Nephron progenitor cell (in vitro differentiated cells): ENCODE measurements at regions not wholly inside any gene's neighbourhood (a gene's known extent, or its start where the extent isn't known, plus 50 kb on each side); places are given as distances from the start of the nearest gene placed in this dataset.
"Not testable (repeated sequence)": the region's sequence is repeated elsewhere in the genome, so short reads cannot be mapped to it uniquely, and the experiment has no call there.

Experiments
- DNase-seq: peaks from one replicate; pipeline ENCODE4 v3.0.0; 2021
- H3K27ac Mint-ChIP-seq: 2 replicates; pipeline ENCODE4 v1.8.0; 2021; ENCODE audit warnings: mild to moderate bottlenecking, moderate library complexity, mixed read lengths
- H3K27me3 Mint-ChIP-seq: 2 replicates; pipeline ENCODE4 v1.8.0; 2021; ENCODE audit warnings: mild to moderate bottlenecking, low read depth, mixed read lengths; ENCODE audit not compliant: poor library complexity
- H3K36me3 Mint-ChIP-seq: 2 replicates; pipeline ENCODE4 v1.8.0; 2021; ENCODE audit warnings: low read depth, mixed read lengths
- H3K4me1 Mint-ChIP-seq: 2 replicates; pipeline ENCODE4 v1.8.0; 2021; ENCODE audit warnings: mixed read lengths
- H3K4me3 Mint-ChIP-seq: 2 replicates; pipeline ENCODE4 v1.8.0; 2021; ENCODE audit warnings: mild to moderate bottlenecking, moderate library complexity, mixed read lengths
- H3K9me3 Mint-ChIP-seq: 2 replicates; pipeline ENCODE4 v1.8.0; 2021; ENCODE audit warnings: mild to moderate bottlenecking, moderate library complexity, mixed read lengths
- CTCF ChIP-seq: fragments of 200-600 bp; sonication (generic); IDR thresholded peaks from 2 replicates; pipeline ENCODE4 v1.5.0; 2021; ENCODE audit warnings: antibody characterized with exemption

- Mint-ChIP-seq H3K4me3 (no peak overlapping the region), H3K27me3 (peaks cover 4% of the 10 kb centered on the region), H3K27ac (no peak overlapping the region), H3K36me3 (no peaks in the 10 kb centered on the region), H3K9me3 (no peaks in the 10 kb centered on the region), H3K4me1 (no peaks in the 10 kb centered on the region)
- no peak for DNase-seq
- TF ChIP-seq CTCF: no peak
Measured at GRCh38 chr3:153274561-153274960, 112.5 kb downstream of the RAP2B start.

GRCh38 chr3:153275514-153275913 is 113.5 kb downstream of the RAP2B start:
- H3K9me3 Mint-ChIP-seq: no peaks in the 10 kb centered on the region
- H3K4me1 Mint-ChIP-seq: no peaks in the 10 kb centered on the region
- no peak for DNase-seq
- TF ChIP-seq CTCF: no peak
- H3K27me3 Mint-ChIP-seq: no peaks in the 10 kb centered on the region
- no peaks in the 10 kb centered on the region for H3K36me3 Mint-ChIP-seq
- no peak overlapping the region for H3K27ac Mint-ChIP-seq
- H3K4me3 Mint-ChIP-seq: no peak overlapping the region

GRCh38 chr3:153277029-153277428 is 115.0 kb downstream of the RAP2B start:
- no peaks in the 10 kb centered on the region for H3K36me3 Mint-ChIP-seq
- H3K27ac Mint-ChIP-seq: no peak overlapping the region
- no peak for DNase-seq
- no peak overlapping the region for H3K4me3 Mint-ChIP-seq
- no peaks in the 10 kb centered on the region for H3K27me3 Mint-ChIP-seq
- H3K9me3 Mint-ChIP-seq: peaks cover 3% of the 10 kb centered on the region
- no peak for TF ChIP-seq CTCF
- no peaks in the 10 kb centered on the region for H3K4me1 Mint-ChIP-seq

GRCh38 chr3:153281236-153281997 is 119.4 kb downstream of the RAP2B start:
- H3K27me3 Mint-ChIP-seq, H3K27ac Mint-ChIP-seq, H3K4me3 Mint-ChIP-seq, DNase-seq, H3K4me1 Mint-ChIP-seq, H3K36me3 Mint-ChIP-seq, H3K9me3 Mint-ChIP-seq: not testable (repeated sequence)

- no peak for TF ChIP-seq CTCF
- H3K4me1 Mint-ChIP-seq: no peaks in the 10 kb centered on the region
- no peaks in the 10 kb centered on the region for H3K27me3 Mint-ChIP-seq
- no peak overlapping the region for H3K4me3 Mint-ChIP-seq
- no peak for DNase-seq
- no peaks in the 10 kb centered on the region for H3K36me3 Mint-ChIP-seq
- H3K27ac Mint-ChIP-seq: no peak overlapping the region
- H3K9me3 Mint-ChIP-seq: peaks cover 3% of the 10 kb centered on the region
Measured at GRCh38 chr3:153282355-153282754, 120.3 kb downstream of the RAP2B start.

GRCh38 chr3:153284282-153284938 is 122.4 kb downstream of the RAP2B start:
- TF ChIP-seq CTCF: no peak
- H3K27me3 Mint-ChIP-seq: no peaks in the 10 kb centered on the region
- DNase-seq: no peak
- no peaks in the 10 kb centered on the region for H3K4me1 Mint-ChIP-seq
- H3K4me3 Mint-ChIP-seq: no peak overlapping the region
- H3K9me3 Mint-ChIP-seq: peaks cover 3% of the 10 kb centered on the region
- no peak overlapping the region for H3K27ac Mint-ChIP-seq
- H3K36me3 Mint-ChIP-seq: no peaks in the 10 kb centered on the region
